Testis (tissue), 2 donors: ENCODE measurements at regions not wholly inside any gene's neighbourhood (a gene's known extent, or its start where the extent isn't known, plus 50 kb on each side); places are given as distances from the start of the nearest gene placed in this dataset.

Experiments
- DNase-seq: peaks from one replicate; pipeline ENCODE4 v3.0.0-alpha.2; 2019
- H3K27ac ChIP-seq, 2 donors: fragments of 200-600 bp; sonication (generic); one replicate each; pipeline ENCODE4 v1.5.1; 2019
- H3K27me3 ChIP-seq: fragments of 200-600 bp; sonication (generic); one replicate; pipeline ENCODE4 v1.5.1; 2019
- H3K36me3 ChIP-seq: fragments of 200-600 bp; sonication (generic); one replicate; pipeline ENCODE4 v1.5.1; 2017; ENCODE audit warnings: low read depth; ENCODE audit errors: missing control alignments
- H3K4me1 ChIP-seq: fragments of 200-600 bp; sonication (generic); one replicate; pipeline ENCODE4 v1.5.1; 2019
- H3K4me3 ChIP-seq, 2 donors: fragments of 200-600 bp; sonication (generic); one replicate each; pipeline ENCODE4 v1.5.1; 2017 to 2019
- H3K9me3 ChIP-seq: fragments of 200-600 bp; sonication (generic); one replicate; pipeline ENCODE4 v1.5.1; 2017
- CTCF ChIP-seq, 3 experiments: fragments of 450-650 bp in 2 of 3; fragments of 200-600 bp in 1 of 3; sonication (generic) in 1 of 3; IDR thresholded peaks; one replicate each; pipeline ENCODE4 v1.5.1; 2016 to 2019; ENCODE audit warnings: antibody characterized with exemption in 3 of 3, mild to moderate bottlenecking in 2 of 3, moderate library complexity in 1 of 3
- POLR2A ChIP-seq: fragments of 450-650 bp; IDR thresholded peaks from one replicate; pipeline ENCODE4 v1.6.1; 2017; ENCODE audit warnings: antibody characterized with exemption, mild to moderate bottlenecking, moderate library complexity
- WGBS, 2 donors: methylation state at CpG; one replicate each; pipeline ENCODE4 v1.1.5; 2018; 5-methylcytosine and 5-hydroxymethylcytosine counted together
- intact Hi-C: fragments of 100-400 bp; cut with DNase I; formaldehyde crosslinking; loops from one replicate; pipeline ENCODE4 v1.15.1; 2023; ENCODE audit warnings: low total_unique reads

- Histone ChIP-seq H3K36me3 (no peaks in the 10 kb centered on the region), H3K27ac (no peak overlapping the region), H3K4me1 (no peaks in the 10 kb centered on the region), H3K4me3 (no peak overlapping the region), H3K9me3 (no peaks in the 10 kb centered on the region), H3K27me3 (no peaks in the 10 kb centered on the region)
- DNase-seq: no peak
- intact Hi-C loops: no loop called here
- TF ChIP-seq POLR2A (no peak), CTCF (IDR thresholded peaks at IDR 0.05) (no peak)
Measured at GRCh38 chrX:16018291-16018690, 105.1 kb upstream of the GRPR start.

- no peak for TF ChIP-seq CTCF (IDR thresholded peaks at IDR 0.05)
- TF ChIP-seq POLR2A: no peak
- Histone ChIP-seq H3K27me3 (no peaks in the 10 kb centered on the region), H3K27ac (no peak overlapping the region), H3K4me1 (no peaks in the 10 kb centered on the region), H3K9me3 (no peaks in the 10 kb centered on the region), H3K36me3 (no peaks in the 10 kb centered on the region), H3K4me3 (no peak overlapping the region)
- no peak for DNase-seq
- intact Hi-C loops: no loop called here
Measured at GRCh38 chrX:16014171-16014570, 109.2 kb upstream of the GRPR start.

GRCh38 chrX:16012250-16012649 lies 111.1 kb upstream of the GRPR start:
- Histone ChIP-seq H3K27ac (no peak overlapping the region), H3K4me1 (no peaks in the 10 kb centered on the region), H3K4me3 (no peak overlapping the region), H3K27me3 (no peaks in the 10 kb centered on the region), H3K36me3 (no peaks in the 10 kb centered on the region), H3K9me3 (no peaks in the 10 kb centered on the region)
- no peak for DNase-seq
- intact Hi-C loops: no loop called here
- 92% methylated on average over 1 of the region's 1 CpG for WGBS, 2 donors
- TF ChIP-seq POLR2A (no peak), CTCF (IDR thresholded peaks at IDR 0.05) (no peak)

- TF ChIP-seq POLR2A: no peak
- no peak for TF ChIP-seq CTCF (IDR thresholded peaks at IDR 0.05)
- no peak overlapping the region for H3K27ac ChIP-seq
- no peaks in the 10 kb centered on the region for H3K4me1 ChIP-seq
- H3K4me3 ChIP-seq: no peak overlapping the region
- DNase-seq: no peak
- no peaks in the 10 kb centered on the region for H3K27me3 ChIP-seq
- intact Hi-C loops: no loop called here
- no peaks in the 10 kb centered on the region for H3K9me3 ChIP-seq
- no peaks in the 10 kb centered on the region for H3K36me3 ChIP-seq
- 58 to 59% methylated on average over 2 of the region's 2 CpGs for WGBS, 2 donors
Measured at GRCh38 chrX:16005917-16006316, 117.4 kb upstream of the GRPR start.

- H3K36me3 ChIP-seq: no peaks in the 10 kb centered on the region
- H3K27ac ChIP-seq: no peak overlapping the region
- no peak for DNase-seq
- H3K27me3 ChIP-seq: no peaks in the 10 kb centered on the region
- no peak for TF ChIP-seq POLR2A
- TF ChIP-seq CTCF (IDR thresholded peaks at IDR 0.05): no peak
- intact Hi-C loops: no loop called here
- H3K4me1 ChIP-seq: no peaks in the 10 kb centered on the region
- H3K9me3 ChIP-seq: no peaks in the 10 kb centered on the region
- WGBS, 2 donors: 67% methylated on average over 1 of the region's 1 CpG
- no peak overlapping the region for H3K4me3 ChIP-seq
Measured at GRCh38 chrX:16002185-16002584, 121.2 kb upstream of the GRPR start.
